ENCODE measurements at regions not wholly inside any gene's neighbourhood (a gene's known extent, or its start where the extent isn't known, plus 50 kb on each side); places are given as distances from the start of the nearest gene placed in this dataset.

DNA sequence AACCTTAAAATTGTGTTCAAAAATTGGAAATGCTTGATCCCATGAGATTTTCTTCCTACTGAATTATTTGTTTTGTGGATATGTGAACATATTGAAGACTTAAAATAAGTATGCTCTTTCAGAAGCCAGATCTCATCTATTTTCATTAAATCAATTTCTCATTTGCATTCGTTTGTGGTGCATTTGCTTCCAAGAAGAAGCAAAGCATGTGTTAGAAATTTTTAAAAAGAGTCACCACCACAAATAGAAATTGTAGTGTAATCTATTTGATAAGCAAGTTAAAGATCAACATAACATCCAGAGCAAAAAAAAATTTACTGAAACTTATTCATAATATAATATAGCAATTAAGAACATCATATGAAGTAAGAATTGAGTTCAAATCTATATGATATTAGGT, 300.9 kb upstream of the SYT4 start:
- no peak for DNase-seq

GRCh38 chr18:43578706-43579105, 301.4 kb upstream of the SYT4 start:
- no peak for DNase-seq

GRCh38 chr18:43581936-43582519, 304.7 kb upstream of the SYT4 start:
- no peak for DNase-seq

- DNase-seq: peak; percentile 62
Measured at GRCh38 chr18:43587538-43588153, 310.4 kb upstream of the SYT4 start.

DNA sequence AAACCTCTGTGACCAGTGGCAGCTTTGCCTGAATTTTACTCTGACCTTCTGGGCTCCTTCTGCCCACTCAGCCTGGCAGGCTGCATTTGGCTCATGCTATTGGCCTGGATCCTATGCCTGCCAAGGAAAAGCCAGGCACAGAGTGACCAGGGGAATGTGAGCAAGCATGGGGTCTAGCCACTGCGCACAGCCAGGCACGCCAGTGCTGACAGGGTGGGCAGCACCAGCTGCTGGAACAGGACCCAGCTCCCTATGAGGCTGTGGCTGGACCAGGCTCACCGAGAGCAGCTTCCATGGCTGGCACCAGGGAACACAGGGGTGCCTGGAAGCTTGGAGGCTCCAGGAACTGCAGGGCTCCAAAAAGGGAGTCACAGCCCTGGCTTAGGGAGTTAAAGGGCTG, 311.5 kb upstream of the SYT4 start:
- DNase-seq: no peak

- no peak for DNase-seq
Measured at GRCh38 chr18:43589611-43590151, 312.4 kb upstream of the SYT4 start.

- DNase-seq: peak; percentile 4
Measured at GRCh38 chr18:43590182-43590903, 313.1 kb upstream of the SYT4 start.

DNA sequence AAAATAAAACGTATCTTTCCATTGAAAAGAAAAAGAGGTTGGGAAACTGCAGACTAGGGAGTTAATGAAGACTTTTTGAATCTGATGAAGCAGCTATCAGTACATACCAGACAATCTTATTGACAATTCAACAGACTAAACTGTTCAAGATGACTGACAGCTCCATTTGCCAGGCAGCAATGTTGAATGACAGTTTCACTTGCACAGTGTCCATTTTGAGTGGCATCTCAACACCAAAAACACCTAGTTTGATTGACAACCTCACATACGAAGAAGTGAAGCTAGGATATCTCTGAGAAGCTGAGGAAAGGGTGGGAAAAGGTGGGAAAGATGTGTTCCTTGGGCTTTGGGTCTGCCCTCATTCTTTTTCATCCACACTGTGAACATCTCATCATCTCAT, 315.0 kb upstream of the SYT4 start:
- DNase-seq: no peak

DNA sequence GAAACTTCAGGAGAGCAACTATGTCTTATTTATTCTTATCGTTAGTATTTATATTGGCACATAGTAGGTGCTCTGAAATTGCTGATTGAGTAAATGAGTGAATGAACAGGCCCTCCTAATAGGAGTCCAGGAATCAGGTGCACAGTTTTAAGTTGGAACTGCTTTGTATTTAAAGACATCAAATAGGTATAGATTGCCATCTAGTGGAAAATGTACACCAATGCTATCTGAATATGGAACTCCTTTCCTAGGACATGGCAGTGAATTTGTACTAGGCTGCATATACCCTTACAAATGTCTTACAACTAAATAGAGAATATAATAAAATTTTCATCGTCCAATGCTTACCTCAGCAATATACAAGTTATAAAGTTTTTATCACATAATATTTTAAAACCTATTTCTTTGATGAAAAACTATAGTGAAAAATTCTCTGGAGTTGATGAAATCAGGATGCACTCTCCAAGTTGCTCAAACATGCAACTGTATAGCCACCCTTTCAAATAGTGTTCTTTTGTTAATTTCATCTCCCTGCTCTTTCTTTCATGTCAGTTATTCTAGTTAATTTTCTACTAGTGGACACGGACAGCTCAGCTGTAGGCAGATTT, 318.9 kb upstream of the SYT4 start:
- DNase-seq: peak; percentile 67

DNA sequence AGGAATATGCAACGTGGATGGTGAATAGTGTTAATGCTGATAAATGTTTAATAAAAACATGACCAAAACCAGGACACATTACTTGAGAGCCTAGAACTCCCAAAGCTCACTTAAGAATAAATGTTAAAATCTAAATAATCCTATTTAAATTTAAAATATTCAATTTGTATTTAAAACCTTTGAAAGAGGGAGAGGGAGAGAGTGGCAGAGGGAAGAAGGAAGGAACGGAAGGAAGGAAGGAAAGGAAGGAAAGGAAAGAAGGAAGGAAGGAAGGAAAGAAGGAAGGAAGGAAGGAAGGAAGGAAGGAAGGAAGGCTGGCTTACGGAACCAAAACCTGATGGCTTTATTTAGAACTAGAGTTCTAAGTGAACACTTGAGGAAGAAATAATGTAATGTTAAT, 324.1 kb upstream of the SYT4 start:
- DNase-seq: no peak

GRCh38 chr18:43605224-43605623, 327.9 kb upstream of the SYT4 start:
- no peak for DNase-seq

GRCh38 chr18:43606795-43607194, 329.5 kb upstream of the SYT4 start:
- DNase-seq: peak; percentile 5

DNA sequence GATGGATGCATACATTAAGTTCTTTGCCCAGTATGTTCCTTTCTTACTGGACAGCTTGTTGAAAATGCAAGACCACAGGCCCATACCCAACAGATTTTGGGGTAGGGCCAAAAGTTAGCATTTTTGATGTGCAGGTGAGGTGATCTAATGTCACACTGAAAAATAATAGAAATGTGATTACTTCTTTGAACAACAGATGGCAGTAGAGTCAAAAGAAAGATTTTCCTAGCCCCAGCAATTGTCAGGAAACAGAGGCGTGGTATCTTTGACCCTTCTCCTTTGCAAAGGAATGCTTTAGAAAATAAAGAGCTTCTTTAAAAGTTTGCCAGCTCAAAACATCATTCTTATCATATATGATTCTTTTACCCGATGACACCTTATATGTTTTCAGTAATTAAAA, 343.6 kb upstream of the SYT4 start:
- peak; percentile 62 for DNase-seq

DNA sequence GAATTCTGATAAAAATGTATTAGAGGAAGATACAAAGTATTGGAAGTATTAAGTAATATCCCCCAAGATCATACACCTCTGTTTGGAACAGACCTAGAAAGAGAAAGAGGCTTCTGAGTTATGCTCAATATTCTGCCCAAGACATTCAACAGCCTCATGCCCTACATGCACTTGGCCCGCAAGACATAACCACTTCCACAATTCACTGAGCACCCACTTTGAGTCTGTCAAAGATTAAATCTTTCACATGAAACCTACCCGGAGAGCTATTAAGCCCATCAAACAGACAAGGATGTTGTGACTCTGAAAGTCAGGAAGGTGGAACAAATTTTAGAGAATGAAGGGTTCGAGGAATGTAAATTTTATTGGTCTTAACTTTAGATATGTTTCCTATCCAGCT, 344.7 kb upstream of the SYT4 start:
- peak; percentile 13 for DNase-seq

- DNase-seq: no peak
Measured at GRCh38 chr18:43625582-43625981, 348.3 kb upstream of the SYT4 start.

DNA sequence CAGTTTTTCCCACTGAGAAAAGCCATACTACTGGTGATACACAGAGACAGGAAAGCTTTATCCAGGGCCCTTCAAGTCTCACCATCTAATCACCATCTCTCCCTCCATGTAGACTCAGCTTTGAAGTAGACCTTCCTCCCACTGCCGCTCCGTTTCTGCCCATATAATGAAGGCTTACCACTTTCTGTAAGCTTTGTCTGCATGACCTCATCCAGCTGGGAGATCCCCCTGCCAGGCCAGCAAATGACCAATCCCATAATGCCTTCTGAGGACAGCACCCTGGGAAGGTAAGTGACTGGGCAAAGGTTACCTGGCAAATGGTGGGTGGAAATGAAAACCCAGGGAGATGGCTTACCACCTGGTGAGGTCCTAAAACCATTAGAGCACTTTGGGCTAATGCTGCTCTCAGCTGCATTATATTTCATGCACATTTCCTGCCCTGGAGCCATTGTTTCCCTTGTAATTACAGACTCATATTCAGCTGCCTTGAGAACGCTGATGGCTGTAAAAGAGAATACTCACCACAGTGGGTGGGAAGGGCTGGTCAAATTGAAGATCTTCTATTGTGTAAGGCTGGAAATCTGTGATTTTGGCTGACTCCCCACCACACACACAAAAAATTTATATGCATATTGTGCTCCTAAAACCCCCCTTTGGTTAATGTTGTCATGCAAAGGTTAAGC, 350.7 kb upstream of the SYT4 start:
- no peak for DNase-seq

- DNase-seq: no peak
Measured at GRCh38 chr18:43634994-43635393, 357.7 kb upstream of the SYT4 start.

GRCh38 chr18:43635397-43635796, 358.1 kb upstream of the SYT4 start:
- no peak for DNase-seq

DNA sequence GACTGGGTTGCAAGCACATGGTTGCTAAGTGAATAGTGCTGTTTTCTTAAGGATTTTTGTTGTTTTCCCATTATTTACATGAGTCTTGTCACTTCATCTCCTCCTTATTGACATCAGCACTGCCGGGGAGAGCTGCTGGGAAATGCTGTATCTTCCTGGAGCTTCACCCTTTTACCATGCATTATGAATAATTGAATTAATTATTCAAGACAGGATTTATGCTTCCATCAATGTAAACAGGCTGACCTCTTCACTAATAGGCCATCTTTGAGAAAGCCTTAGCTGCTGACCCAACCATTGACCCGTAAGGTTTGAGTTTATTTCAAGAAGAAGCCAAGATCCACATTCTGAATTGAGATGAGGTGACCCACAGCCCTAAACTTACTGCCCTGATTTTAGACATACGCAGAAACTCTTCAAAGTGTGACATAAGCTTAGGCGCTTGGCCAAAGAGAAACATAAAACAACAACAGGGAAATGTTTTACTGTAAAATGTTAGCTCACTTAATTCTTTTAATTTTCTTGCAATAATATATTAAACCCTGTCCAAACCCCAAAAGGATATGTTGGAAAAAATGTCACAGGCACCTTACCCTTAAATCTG, 365.5 kb upstream of the SYT4 start:
- DNase-seq: no peak

DNA sequence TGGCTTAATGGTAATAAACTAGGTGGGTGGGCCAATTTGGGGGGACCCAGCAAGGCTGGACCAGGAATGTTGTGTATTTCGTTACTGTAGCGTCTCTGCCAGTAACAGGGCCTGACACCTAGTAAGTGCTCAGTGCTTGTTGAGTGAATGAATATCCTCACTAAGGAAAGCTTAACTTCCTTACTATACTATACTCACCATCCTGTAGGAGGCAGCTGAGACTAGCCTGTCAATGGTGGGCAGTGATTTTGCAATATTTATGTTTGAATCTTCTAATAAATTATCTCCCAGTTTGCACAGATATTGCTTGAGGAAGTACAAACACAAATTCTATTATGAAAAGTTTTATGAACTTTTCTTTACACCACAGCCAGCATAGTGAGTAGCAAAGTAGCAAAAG, 370.7 kb upstream of the SYT4 start:
- DNase-seq: no peak

DNA sequence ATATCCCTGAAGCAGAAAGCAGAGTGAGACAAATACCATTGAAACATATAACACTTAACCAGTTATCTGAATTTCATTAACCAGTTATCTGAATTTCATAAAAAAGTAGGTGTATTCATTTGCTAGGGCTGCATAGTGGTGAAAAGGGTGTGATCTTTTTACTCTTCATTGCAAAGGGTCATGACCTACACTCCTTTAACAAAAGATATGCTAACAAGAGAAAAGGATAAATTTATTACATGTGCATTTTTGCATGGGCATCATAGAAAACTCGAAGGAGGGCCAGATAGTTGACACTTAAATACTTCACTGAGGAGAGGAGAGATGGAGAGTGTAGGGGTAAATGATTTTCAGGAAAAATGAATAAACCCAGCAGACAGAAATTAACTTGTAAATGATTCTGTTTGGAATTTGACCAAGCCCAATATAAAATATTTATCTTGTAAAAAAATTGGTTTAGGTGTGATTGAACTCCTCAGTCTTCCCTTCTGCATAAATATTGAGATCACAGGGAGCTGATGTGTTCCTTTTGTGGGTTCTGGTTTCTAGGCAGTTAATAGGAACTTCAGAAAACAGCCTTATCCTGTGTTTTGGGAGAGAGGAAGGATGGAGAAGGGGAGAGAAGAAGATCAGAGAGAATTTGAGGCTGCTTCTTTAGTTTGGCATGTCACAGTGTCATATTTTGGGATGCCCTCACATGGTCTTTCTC, 372.5 kb upstream of the SYT4 start:
- DNase-seq: no peak

- no peak for DNase-seq
Measured at GRCh38 chr18:43650426-43650825, 373.1 kb upstream of the SYT4 start.
